NCI-H446 (cell line): ENCODE measurements at regions not wholly inside any gene's neighbourhood (a gene's known extent, or its start where the extent isn't known, plus 50 kb on each side); places are given as distances from the start of the nearest gene placed in this dataset.
"Not testable (repeated sequence)": the region's sequence is repeated elsewhere in the genome, so short reads cannot be mapped to it uniquely, and the experiment has no call there.

Experiments used
- DNase-seq, 2 experiments: peaks; one replicate each; lab custom pipeline; 2025; lab: John Stamatoyannopoulos, UW

DNA sequence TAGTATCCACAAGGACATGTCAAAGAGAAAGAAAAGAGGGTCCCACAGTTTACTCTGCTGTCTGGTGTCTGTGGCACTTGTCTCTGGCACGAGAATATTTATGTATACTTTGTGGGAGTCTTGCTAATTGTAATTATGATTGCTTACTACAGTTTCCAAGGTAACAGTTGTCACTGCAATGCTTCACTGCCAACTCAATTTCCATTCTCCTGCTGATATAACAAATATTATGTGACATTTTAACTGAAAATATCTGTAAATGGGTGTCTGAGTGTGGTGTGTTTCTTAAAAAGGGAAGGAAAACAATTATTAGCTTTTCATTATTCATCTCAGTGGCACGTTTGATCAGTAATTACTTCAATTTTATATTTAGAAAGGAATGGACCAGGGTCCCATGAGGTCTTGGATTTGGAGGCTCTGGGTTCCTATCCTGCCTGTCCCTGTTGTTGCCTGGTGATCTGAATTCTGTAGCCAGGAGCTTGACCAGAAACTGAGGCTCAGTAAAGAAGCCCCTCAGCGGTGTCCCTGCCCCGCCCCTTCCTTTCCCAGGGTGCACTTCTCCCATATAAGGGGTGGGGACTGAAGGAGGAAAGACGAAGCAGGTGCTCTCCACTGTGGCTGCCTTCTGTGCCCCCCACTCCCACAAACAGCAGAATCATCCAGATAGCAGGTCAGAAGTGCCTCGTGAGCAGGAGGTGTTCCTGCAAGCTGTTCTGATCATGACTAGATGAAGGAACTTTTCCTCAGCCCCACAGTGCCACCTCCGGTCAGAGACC, 137.3 kb upstream of the KIF2A start:
- DNase-seq: no peak

DNA sequence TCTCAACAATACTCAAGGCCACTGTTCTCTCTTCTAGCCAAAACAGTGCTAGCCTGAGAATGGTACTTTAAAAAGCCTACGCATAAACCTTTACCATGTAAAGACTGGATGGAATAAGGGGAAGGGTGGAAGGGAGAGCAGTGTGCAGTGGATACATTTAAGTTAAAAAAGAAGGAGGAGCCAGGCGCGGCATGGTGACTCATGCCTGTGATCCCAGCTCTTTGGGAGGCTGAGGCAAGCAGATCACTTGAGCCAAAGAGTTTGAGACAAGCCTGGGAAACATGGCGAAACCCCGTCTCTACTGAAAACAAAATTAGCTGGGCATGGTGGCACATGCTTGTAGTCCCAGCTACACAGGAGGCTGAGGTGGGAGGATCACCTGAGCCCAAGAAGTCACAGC, 127.7 kb upstream of the KIF2A start:
- no peak for DNase-seq

GRCh38 chr5:62182802-62183201, 123.2 kb upstream of the KIF2A start:
- DNase-seq: no peak

GRCh38 chr5:62183727-62184126, 122.3 kb upstream of the KIF2A start:
- no peak for DNase-seq

DNA sequence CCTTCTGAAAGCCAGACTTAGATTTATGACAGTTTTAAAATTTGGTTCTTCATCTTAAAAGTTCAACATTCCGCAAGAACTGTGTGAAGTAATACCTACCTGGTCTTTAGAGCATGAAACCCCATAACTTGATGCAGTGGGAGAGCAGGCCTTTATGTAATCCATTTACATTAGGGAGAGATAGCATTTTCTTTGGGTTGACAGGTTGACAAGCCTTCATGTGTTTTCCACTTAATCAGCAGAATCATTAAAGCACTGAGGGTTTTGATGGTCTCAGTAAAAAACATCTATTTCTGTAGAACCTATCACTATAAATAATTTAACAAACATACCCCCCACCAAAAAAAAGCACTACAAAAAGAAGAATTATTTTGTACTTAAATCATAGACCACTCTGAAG, 121.6 kb upstream of the KIF2A start:
- no peak for DNase-seq

GRCh38 chr5:62190173-62190572, 115.8 kb upstream of the KIF2A start:
- no peak for DNase-seq

- no peak for DNase-seq
Observed at GRCh38 chr5:62190931-62191330, 115.1 kb upstream of the KIF2A start.

- no peak for DNase-seq
Observed at GRCh38 chr5:62192958-62193357, 113.0 kb upstream of the KIF2A start.

GRCh38 chr5:62196532-62196931, 109.5 kb upstream of the KIF2A start:
- not testable (repeated sequence) for DNase-seq

DNA sequence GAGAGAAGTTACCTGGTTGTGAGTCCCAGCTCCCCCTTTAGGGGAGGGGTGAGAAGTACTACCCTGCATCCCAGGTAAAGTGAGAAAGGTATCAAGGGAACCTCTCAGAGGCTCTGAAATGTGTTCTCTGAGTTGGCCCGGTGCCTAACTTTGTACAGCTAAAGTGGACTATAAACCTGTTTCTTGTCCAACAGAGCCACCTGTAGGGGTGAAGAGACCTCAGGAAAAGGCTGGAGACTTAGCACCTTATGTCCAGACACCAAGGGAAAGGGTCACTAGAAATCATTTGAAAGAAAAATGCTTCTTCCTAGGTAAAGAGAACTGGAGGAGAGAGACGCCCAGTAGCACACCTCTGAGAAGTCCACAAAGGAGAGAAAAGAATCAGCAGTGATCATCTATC, 108.3 kb upstream of the KIF2A start:
- no peak for DNase-seq

DNA sequence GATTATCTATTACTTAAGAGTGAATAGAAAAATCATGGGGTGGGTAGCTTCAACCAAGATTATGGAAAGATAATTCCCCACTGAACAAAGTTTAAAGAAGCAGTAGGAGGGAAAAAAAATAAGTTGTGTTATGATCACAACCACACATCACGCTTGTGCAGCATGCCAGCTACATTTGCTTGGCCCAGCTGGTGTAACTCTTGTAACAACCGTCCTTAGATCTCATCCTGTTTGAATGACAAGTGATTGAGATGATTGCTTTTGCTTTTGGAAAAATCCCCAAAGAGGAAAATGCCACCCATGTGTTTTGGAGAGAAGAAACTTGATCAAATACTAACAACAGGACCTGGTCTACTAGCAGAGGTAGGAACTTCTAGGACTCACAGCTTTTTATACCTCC, 107.6 kb upstream of the KIF2A start:
- DNase-seq: no peak

- DNase-seq: no peak
Observed at GRCh38 chr5:62199792-62200716, 106.0 kb upstream of the KIF2A start.

DNA sequence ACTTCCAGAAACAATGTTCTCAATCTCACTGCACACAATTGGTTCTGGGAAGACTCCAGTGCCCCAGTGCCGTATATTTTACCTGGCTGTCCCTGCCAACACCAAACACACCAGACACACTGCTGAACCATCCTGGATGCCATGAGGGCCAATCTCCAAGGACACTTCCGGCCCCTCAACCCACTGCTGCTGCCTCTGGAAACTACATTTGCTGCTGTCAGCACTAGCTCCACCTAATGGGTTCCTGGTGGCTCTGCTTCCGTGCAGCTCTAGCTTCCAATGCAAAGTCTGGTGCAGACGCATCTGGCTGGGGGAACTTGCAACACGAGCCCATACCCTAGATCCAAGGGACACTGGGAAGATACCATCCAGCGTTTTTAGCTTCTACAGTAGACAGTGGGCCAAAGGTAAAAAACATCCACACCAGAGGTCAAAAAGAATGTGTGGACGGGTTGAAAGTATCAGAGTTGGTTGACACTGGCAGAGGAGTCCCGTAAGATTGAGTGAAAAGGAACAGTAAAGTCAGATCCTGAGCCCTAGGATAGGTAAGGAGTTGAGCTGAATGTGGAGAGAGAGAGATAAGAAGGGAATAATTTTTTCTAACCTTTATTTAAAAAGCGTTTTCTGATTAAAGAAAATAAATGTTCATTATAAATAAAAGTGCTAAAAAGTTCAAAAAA, 99.7 kb upstream of the KIF2A start:
- no peak for DNase-seq

DNA sequence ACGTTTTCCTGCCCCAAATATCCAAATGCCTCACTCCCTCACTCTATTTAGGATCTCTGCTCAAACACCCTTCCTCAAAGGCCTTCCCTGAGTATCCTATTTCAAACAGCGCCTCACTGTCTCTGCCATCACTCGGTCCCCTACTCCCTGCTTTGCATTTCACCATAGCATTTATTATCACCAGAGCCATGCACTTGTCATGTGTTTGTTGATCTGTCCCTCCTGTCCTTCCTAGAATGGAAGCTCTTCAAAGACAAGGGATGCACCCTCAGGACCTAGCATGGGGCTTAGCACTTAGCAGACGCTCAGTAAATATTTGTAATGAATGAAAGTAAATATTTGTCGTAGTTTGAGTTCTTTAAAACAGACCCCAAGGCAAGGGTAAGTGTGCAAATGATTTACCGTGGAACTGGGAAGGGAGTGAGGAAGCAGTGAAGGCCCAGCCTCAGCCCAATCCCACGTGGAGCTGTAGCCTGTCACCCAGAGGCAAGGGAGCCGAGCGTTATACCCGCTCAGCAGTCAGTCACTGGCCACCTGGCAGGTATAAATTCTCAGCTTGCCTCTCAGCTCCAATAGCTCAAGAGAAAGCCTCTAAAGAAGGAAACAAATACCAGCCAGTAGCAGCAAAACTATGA, 97.7 kb upstream of the KIF2A start:
- DNase-seq: no peak

GRCh38 chr5:62211405-62211804, 94.6 kb upstream of the KIF2A start:
- no peak for DNase-seq

- no peak for DNase-seq
Observed at GRCh38 chr5:62212648-62213047, 93.4 kb upstream of the KIF2A start.

DNA sequence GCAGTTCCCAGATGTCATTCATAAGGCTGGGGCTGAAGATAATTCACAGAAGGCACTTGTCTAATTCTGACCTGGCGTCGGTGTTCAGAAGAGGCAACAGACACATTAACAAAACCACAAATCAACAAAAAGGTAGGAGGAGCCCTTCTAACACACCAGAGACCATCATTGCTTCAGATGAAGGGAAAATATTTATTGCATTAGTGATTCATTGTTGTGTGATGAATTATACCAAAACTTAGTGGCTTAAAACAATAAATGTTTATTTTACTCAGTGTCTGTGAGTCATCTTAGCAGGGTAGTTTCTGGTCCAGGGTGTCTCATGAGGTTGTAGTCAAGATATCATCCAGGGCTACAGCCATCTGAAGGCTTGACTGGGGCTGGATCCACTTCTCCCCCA, 91.3 kb upstream of the KIF2A start:
- DNase-seq: no peak

- not testable (repeated sequence) for DNase-seq
Observed at GRCh38 chr5:62216603-62217002, 89.4 kb upstream of the KIF2A start.

DNA sequence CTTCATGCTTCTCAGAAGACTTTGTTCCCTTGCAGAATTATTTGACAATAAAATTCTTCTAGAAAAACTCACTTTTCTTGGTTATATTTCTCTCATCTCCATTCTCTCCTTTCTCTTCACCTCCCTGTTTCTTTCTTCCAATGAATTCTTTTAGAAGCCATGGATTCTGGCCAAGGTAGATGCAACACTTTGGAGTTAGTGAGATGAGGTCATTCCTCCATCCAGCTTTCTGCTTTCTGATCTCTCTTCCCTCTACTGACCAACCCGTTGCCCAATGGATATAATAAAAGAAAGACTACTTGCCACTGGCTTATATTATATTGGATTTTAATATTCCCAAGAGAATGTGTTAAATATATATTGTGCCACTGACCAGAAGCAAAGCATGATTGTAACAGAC, 88.9 kb upstream of the KIF2A start:
- DNase-seq: not testable (repeated sequence)

- DNase-seq: not testable (repeated sequence)
Observed at GRCh38 chr5:62218860-62219259, 87.1 kb upstream of the KIF2A start.

- not testable (repeated sequence) for DNase-seq
Observed at GRCh38 chr5:62221881-62222280, 84.1 kb upstream of the KIF2A start.

- not testable (repeated sequence) for DNase-seq
Observed at GRCh38 chr5:62222305-62222704, 83.7 kb upstream of the KIF2A start.
